ENCODE measurements at regions not wholly inside any gene's neighbourhood (a gene's known extent, or its start where the extent isn't known, plus 50 kb on each side); places are given as distances from the start of the nearest gene placed in this dataset.
"Not testable (repeated sequence)": the region's sequence is repeated elsewhere in the genome, so short reads cannot be mapped to it uniquely, and the experiment has no call there.

DNA sequence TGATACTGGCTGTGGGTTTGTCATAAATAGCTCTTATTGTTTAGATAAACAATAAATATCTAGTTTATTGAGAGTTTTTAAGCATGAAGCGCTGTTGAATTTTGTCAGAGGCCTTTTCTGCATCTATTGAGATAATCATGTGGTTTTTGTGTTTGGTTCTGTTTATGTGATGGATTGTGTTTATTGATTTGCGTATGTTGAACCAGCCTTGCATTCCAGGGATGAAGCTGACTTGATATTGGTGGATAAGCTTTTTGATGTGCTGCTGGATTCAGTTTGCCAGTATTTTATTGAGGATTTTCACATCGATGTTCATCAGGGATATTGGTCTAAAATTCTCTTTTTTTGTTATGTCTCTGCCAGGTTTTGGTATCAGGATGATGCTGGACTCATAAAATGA, 231.4 kb downstream of the HS3ST3B1 start:
- not testable (repeated sequence) for DNase-seq

DNA sequence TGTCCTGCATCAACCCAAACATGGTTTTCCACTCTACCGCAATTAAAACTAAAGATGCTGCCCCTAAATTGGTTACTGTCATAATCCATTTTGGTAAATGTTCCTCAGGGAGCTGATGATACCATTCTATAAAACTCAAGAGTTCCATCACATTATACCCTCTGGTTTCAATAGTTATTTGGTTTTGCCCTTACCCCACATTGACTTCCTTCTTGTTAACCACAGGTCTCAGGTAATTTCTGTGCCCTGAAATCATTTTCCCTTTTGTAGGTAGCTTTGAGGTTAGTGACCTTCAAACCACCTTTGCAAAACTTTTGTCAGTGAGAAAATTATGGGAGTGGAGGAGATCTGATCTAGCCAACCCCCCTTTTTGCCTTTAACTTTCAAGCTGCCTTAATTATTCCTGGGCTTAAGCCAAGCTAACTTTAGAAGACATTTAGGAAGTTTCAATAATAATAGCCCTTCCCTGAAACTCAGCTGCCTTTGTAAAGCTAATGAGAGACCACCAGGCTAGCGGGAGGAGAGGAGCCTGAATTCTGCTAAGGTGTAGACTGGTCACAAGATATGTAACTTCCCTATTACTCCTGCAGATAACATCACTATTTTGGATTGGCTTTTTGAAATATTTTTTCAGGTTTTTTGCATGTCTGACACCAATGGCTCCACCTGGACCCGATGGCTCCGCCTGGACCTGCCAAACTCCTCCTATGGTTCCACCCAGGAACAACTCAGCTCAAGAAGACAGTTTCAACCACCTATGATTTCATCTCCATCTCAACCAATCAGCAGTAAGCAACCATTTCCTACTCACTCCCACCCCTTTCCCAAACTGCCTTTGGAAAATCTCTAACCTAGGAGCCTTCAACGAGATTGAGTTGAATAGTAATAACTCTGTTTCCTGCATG, 224.9 kb downstream of the HS3ST3B1 start:
- no peak for DNase-seq

DNA sequence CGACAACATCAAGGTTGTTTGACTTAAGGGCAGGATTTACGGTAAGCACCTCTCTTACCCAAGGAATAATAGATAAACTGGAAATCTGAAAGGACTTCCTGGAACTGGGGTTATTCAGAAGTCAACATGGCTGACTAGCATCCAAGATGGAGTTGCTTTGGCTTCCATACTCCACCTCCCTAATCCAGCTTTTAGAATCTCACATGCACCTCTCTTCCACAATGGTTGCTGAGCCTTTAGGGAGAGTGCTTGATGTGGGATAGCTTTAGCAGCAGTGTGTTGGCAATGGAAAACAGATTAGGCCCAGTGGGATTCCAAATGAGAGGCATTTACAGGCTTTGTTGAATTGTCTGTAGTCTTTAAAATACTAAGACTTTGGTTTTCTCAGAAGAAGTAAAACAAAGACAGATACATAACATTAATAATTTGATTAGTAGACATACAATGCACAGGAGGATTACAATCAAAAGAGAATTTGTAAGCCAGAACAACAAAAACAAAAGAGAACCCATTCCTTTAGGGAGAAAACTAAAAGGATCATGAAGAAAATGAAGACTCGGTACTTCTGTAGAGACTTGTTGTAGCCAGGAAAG, 222.0 kb downstream of the HS3ST3B1 start:
- DNase-seq: no peak

DNA sequence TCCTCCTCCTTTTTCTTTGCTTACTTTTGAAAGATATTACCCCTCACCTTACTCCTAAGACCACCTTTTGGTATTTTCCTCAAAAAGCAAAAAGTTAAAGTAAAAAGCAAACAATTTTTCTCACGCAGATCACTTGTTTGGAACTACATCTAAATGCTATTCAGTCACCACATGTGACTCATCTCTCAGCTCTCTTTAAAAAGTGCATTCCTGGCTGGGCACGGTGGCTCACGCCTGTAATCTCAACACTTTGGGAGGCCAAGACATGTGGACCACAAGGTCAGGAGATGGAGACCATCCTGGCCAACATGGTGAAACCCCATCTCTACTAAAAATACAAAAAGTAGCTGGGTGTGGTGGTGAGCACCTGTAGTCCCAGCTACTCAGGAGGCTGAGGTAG, 218.0 kb downstream of the HS3ST3B1 start:
- not testable (repeated sequence) for DNase-seq

DNA sequence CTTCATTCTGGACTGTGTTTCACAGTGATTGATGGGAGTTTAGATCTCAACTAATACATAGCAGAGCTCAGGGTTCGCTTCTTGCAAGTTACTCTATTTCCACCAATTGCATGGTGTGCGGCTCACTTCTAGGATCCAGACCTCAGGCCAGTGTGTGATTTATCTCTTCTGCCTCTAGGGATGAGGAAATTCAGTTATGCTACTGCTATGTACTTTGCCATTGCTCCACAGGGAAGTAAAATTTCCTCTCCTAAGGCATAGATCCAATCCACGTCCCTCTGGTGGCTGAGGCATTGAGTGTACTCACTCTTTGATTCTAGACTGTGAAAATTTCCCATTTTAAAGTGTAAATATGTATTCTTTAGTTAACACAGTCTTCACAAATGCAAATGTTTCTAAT, 214.1 kb downstream of the HS3ST3B1 start:
- no peak for DNase-seq

DNA sequence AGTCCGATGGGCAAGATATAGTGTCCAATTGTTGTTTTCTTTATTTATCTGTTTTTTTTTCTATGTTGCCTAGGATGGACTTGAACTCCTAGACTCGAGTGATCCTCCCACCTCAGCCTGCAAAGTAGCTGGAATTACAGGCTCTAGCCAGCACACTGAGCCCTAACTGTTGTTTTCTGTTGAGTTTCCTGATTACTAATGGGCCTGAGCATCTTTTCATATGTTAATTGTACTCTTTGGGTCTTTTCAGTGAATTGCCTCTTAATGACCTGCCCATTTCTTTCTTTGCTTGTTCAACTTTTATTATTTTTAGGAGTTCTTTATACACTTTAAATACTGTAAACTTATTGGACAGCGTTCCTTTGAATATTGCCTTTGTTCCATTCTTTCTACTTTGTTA, 213.0 kb downstream of the HS3ST3B1 start:
- DNase-seq: no peak

DNA sequence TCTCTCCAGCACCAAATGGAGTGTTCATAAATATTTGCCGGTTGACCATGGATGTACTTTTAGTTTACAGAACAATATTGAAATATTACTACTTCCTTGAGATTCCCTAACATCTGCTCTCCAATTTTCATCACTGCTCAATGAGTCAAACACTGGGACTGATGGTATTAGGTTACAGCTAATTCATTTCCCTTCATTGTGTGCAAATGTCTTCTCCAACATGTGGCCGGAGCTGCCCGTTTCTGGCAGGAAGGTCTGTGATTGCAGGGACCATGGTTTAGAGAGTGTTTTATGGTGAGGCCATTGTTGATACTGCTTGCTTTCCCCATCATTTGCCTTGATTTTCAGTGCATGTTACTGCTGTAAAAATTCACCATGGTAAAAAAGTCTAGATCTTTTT, 209.3 kb downstream of the HS3ST3B1 start:
- DNase-seq: no peak

DNA sequence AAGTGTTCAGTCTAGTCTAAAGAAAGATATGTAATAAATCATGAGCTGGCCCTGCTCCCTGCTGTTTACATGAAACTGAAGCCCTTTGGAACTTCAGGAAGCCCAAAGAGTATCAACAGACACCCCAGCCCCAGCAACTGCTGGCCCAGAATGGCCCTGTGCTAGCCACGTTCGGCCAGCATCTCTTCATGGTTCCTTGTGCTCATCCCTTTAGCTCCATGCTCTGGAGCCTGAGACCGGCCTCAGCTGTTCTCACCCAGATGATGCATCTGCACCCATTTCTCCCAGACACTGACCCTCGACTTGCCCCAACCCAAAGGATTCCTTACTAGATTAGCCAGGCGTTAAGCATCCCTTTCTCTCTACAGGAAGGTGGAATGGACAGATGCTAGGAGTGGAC, 207.3 kb downstream of the HS3ST3B1 start:
- no peak for DNase-seq

DNA sequence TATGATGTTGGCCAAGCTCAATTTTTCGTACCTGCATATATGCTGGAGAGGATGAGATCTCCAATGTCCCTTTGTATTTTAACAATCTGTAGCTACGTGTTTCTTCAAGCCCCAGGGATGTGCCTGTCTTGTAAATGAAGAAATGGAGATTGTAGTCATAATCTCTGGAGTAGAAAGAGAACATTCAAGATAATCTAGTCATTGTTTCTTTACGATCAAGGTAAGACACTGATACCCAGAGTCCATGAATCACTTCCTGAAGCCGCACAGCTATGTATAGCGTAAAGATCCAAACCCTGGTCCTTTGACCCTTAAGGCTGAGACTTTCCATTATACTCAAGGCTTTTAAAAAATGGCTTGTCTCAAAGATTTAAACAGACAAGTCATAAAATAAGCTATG, 205.5 kb downstream of the HS3ST3B1 start:
- no peak for DNase-seq

DNA sequence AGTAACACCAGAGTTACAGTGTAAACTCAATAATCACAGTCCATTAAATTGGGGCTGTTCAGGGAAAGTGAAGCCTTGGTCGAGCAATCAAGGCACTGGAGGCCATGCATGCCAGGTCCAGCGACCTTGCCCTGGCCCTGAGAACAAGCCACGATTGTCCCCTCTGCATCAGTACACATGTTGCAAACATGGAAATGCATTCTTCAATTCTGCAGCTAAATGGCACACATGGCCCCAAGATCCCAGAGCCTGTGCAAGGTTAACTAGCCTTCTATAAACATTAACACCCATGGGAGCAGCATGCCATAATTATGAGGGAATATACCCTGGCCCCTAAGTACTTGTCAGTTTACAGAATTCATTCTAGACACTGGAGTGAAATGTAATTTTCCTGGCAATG, 204.7 kb downstream of the HS3ST3B1 start:
- DNase-seq: no peak

DNA sequence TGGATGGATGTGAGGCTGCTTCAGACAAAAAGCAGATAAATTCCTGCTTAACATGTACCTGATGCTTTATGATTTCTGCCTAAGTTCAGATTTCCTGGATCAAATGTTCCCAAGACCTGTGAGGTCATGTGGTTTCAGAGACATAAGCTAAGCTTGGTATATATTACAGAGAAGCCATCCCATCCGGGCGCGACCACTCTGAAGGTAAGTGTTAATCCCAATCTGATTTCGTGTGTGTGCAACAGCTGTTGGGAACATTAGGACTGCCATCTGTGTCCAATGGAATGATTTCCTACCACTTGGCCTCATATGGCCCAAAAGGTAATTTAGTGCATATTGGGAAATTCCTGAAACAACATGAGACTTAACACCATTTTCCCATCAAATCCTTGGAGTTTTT, 199.1 kb downstream of the HS3ST3B1 start:
- no peak for DNase-seq

DNA sequence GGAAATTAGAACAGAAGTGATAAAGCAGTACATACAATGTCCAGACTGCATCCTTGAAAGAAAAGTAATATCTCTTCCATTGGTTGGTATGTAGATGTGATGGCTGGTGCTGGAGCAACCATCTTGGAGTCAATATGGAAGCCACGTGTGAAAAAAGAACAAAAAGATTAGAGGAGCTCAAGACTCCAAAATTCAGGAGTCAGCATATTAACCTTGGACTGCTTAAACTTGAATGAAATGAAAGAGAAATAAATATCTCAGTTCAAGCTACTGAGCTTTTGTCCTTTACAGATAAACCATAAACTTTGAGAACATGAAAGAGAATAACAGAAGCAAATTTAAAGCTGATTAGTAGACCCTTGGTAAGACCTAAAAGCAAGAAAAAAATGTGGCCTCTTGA, 197.9 kb downstream of the HS3ST3B1 start:
- DNase-seq: no peak

DNA sequence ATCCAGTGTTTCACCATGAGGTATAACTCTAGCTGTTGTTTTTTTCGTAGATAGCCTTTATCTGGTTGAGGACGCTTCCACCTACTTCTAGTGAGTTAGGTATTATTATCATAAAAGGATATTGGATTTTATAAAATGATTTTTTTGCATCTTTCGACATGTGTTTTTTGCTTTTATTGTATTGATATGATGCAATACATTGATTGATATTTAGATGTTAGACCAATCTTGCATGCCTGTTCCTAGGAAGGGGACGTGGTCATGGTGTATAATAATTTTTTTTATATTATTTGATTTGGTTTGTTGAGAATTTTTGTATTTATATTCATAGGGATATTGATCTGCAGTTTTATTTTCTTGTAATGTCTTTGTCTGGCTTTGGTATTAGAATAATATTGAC, 193.3 kb downstream of the HS3ST3B1 start:
- DNase-seq: no peak

DNA sequence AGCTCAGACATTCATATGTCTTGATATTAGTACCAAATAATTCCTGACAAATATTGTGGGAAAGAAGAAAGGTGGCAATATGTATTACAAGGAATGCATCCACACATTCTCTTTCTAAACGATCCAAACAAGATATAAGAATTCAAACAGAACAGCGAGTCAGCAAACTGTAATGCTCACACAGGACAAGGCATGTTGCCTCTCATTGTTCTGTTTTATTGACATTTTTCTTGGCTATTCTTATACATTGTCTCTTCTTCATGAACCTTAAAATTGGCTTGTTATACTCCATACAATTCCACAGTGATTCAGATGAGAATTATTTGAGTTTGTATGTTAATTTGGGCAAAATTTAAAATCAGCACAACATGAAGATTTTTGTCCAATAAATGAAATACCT, 189.1 kb downstream of the HS3ST3B1 start:
- no peak for DNase-seq

DNA sequence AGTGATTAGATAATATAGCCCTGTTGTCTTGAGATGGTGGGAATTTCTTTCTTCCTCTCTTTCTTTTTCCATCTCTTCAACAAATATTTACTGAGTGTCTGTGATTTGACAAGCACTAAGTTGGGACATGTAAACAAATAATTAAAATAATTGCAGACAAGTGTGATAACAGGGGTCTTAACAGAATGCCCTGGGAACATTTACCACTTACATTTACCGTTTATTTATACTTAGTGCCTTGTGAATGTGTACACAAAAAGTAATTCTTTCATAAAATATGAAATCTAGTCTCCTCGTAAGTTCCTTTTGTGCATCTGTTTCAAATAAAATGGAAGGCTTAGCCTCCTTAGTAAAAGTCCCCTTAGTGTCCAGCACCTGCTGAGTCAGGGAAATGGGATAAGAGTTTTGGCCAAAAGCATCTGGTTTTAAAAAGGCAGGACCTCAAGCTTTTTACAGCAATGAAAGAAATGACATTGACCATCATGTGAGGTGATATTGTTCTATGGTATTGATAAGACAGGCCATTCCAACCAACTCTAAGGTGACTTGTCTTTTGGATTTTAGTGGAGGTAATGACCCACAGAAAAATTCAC, 188.2 kb downstream of the HS3ST3B1 start:
- no peak for DNase-seq

DNA sequence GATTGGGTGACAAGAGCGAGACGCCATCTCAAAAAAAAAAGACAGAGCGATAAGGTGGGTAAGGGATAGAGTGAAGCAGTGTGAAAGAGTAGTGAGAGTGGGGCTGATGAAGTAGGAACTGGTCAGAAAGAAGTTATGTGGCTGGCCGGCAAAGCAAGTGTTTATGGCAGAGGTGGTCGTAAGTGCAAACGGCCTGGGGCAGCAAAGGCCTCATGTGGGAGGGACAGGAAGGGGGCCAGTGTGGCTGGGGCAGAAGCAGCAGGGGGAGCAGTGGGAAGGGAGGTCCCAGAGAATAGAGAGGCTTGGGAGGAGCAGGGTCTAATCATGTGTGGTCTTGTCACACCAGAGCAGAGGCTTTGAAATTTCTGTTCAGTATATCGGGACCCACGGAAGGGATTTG, 186.2 kb downstream of the HS3ST3B1 start:
- DNase-seq: no peak

DNA sequence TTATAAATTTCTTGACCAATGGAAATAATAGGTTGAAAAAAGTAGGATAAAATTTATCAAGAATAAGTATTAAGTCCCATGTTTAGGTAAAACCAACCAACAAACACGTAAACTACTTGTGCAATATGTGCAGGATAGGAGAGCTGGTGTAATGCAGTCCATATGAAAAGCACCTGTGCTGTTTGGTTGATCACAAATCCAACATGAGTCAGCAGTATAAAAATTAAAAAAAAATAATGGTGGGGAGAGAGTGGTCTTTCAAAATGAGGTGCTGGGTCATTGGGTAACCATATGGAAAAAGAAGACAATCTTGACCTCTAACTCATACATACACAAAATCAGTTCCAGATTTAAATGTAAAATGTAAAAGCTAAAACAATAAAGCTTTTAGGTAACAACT, 181.8 kb downstream of the HS3ST3B1 start:
- no peak for DNase-seq

DNA sequence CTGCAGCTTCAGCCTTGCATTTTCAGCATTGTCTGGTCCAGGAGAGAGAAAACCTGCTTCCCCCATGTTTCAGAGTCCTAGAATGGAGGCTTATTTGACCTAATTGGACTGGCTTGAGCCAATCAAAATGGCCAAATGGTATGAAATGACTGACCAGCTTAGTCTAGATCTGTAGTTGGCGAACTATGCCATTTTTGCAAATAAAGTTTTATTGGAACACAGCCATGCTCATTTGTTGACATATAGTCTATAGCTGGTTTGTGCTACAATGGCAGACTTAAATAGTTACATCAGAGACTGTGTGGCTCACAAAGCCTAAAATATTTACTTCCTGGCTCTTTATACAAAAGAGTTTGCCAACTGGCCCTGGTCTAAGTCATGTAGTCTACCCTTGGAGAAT, 180.8 kb downstream of the HS3ST3B1 start:
- no peak for DNase-seq

DNA sequence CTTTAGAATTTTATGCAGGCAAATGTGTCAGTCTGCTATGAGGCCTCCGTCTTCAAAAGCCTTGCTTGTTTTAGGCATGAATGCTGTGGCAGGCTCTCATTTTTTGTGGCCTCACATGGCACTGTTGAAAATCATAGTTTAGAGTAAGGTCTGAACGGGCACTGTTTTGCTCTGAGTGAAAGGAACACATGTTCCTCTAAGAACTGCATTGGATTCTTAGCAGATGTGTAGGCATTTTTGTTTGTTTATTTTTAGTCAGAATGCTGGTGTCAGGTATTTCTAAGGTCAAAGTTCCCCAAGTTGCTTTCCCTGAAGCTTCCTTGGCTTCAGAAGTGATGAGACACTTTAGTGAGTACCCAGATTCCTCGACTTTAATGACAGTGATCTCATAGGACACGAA, 173.7 kb downstream of the HS3ST3B1 start:
- no peak for DNase-seq

DNA sequence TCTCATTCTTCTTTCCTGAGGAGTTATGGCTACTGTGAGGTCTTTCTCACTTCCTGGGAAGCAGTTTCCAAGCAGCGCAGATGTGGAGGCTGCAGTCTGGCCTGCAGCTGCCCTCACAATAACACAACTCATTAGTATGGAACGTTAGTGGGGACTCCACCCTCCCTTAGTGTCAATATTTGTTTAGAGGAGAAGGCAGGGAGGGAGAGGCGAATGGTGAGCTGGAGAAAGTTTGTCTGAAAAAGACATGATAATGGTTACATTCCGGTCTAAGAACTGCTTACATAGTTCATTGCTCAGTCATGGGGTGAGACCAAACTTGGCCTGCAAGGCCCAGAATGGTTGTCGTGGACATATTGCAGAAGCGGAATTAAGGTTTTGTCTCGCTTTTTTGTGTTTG, 170.2 kb downstream of the HS3ST3B1 start:
- no peak for DNase-seq

DNA sequence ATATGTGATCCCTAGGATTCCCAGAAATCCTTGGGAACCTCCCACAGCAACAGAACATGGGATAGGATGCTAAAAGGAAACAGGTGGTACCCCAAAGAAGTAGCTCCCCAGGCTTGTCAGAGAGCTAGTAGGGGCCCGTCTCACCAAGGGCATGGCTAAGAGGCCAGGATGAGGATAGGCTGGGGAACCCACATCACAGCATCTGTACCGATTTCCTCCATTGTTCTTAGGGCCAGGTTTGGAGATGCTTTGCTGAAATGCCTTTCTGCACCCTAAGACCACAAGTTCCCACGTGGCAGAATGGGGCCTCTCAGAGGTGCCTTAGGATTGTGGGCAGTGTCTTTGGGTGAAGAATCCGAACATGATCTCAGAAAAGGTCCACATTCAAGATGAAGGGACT, 169.5 kb downstream of the HS3ST3B1 start:
- no peak for DNase-seq

DNA sequence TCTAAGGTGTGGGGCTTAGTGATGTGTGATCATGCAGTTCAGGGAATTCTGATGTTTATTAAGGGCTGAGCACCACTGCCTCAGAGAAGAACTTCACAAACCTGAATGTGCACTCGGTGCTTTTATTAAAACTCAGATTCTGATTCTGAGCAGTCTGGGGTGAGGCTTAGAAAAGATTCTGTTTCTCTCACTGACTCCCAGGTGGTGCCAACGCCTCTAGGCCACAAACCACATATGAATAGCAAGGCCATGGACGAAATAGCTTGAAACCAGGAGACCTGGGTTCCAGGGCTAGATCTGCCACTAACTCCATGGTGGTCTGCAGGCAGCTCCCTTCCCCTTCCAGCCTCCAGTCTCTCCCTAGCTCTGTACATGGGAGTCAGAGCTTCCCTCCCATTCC, 169.1 kb downstream of the HS3ST3B1 start:
- DNase-seq: no peak

DNA sequence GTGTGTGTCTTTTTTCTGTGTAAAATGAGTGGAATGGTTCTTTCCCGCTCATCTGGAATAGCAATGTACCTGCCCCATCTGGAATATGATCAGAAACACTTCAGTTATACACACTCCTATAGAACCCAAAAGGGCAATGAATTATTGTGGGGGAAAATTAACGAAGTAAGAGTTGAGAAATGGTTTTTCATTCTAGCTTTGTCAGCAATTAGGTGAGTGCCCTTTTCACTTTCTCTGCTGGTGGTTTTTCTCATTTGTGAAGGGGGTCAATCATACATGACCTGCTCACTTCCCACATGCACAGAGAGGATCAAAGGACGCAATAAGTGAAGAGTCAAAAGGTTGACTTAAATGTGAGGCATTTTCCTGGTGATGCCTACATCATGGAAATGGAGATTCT, 168.0 kb downstream of the HS3ST3B1 start:
- DNase-seq: no peak

DNA sequence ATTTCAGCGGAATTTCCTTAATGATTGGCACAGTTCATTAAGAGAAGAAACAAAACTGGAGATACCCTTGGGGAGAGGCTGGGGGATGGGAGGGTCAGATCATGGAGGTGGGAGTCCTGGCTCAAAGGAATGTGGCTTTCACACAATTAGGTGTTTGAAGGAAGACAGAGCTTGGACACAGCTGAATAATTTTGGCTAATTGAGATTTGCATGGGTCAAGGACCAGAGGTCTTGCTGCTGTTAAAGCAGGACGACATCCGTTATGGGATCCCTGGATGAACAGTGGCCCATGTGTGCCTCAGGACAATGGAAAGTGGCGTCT, 160.3 kb downstream of the HS3ST3B1 start:
- no peak for DNase-seq
